Thyroid gland (tissue), 4 donors: ENCODE measurements at regions not wholly inside any gene's neighbourhood (a gene's known extent, or its start where the extent isn't known, plus 50 kb on each side); places are given as distances from the start of the nearest gene placed in this dataset.

Source experiments
- POLR2A ChIP-seq, 2 donors: fragments of 450-650 bp; IDR thresholded peaks; one replicate each; pipeline ENCODE4 v1.6.1; 2017; ENCODE audit warnings: antibody characterized with exemption in 2 of 2, mild to moderate bottlenecking in 2 of 2, moderate library complexity in 1 of 2
- TF ChIP-seq, protein P1 (sequence below), 6 experiments: fragments of 200-600 bp in 3 of 6; fragments of 450-650 bp in 3 of 6; sonication (generic) in 3 of 6; IDR thresholded peaks; one replicate each; pipeline ENCODE4 v1.5.1; 2016 to 2019; ENCODE audit warnings: antibody characterized with exemption in 6 of 6, mild to moderate bottlenecking in 2 of 6, inconsistent platforms in 1 of 6, moderate library complexity in 1 of 6

DNA sequence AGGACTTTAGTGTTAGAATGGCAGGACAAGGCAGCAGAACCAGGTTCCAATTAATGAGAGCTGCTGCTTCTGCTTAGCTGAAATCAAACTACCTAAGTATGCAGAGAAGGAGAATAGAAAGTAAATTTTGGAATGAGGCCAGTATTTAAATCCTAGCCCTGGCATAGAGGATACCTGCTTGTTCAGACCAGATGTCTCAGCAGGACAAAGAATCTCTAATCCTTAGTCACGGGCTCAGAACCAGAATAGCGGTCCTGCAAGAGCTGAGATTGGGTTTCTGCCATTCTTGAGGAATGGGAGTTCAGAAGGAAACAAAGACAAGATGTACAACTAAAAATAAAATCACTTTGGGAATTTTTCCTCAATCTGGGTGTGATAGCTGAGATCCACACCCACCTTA, 550.8 kb upstream of the TMEM132C start:
- TF ChIP-seq POLR2A (IDR thresholded peaks at IDR 0.05) = no peak
- TF ChIP-seq, protein P1, sequence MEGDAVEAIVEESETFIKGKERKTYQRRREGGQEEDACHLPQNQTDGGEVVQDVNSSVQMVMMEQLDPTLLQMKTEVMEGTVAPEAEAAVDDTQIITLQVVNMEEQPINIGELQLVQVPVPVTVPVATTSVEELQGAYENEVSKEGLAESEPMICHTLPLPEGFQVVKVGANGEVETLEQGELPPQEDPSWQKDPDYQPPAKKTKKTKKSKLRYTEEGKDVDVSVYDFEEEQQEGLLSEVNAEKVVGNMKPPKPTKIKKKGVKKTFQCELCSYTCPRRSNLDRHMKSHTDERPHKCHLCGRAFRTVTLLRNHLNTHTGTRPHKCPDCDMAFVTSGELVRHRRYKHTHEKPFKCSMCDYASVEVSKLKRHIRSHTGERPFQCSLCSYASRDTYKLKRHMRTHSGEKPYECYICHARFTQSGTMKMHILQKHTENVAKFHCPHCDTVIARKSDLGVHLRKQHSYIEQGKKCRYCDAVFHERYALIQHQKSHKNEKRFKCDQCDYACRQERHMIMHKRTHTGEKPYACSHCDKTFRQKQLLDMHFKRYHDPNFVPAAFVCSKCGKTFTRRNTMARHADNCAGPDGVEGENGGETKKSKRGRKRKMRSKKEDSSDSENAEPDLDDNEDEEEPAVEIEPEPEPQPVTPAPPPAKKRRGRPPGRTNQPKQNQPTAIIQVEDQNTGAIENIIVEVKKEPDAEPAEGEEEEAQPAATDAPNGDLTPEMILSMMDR (IDR thresholded peaks at IDR 0.05) = no peak
